Hepatocyte (in vitro differentiated cells): ENCODE measurements at regions not wholly inside any gene's neighbourhood (a gene's known extent, or its start where the extent isn't known, plus 50 kb on each side); places are given as distances from the start of the nearest gene placed in this dataset.

ENCODE experiments used
- EZH2 ChIP-seq: fragments of 200-600 bp; sonication (generic); IDR thresholded peaks from 2 replicates; pipeline ENCODE4 v1.6.1; 2016; ENCODE audit warnings: antibody characterized with exemption, mild to moderate bottlenecking, borderline replicate concordance
- EZH2phosphoT487 ChIP-seq: fragments of 200-600 bp; sonication (generic); IDR thresholded peaks from one replicate; pipeline ENCODE4 v1.6.1; 2018; ENCODE audit warnings: antibody characterized with exemption, mild to moderate bottlenecking, low read depth, moderate library complexity; ENCODE audit not compliant: unreplicated experiment, severe bottlenecking

DNA sequence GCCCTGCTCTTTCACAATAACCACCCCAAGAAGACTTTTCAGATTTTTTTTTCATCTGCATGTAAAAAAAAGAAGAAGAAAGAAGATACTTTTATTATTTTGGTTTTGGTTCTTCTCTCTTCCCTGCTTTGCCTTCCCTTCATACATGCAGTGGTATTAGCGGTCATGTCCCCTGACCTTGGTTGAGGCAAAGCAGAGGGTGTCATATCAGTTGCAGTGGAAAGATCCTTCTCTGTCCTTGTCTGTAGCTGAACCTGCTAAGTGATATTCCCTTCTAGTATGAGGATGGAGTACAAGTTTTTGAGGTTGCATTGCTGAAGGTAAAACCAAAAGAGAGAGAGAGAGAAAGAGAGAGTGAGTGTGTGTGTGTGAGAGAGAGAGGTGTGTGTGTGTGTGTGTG lies 345.7 kb downstream of the UTRN start:
- TF ChIP-seq EZH2 (no peak), EZH2phosphoT487 (no peak)
